Activated CD4-positive, alpha-beta T cell treated with anti-CD3 and anti-CD28 coated beads, Interleukin-2, amount 50 U/mL, for 24 hours (primary cell): ENCODE measurements at regions not wholly inside any gene's neighbourhood (a gene's known extent, or its start where the extent isn't known, plus 50 kb on each side); places are given as distances from the start of the nearest gene placed in this dataset.
"Not testable (repeated sequence)": the region's sequence is repeated elsewhere in the genome, so short reads cannot be mapped to it uniquely, and the experiment has no call there.

Experiments used
- DNase-seq, 2 donors: peaks; one replicate each; pipeline ENCODE4 v3.0.0-alpha.2; 2020; ENCODE audit warnings: low read depth in 1 of 2, low spot score in 1 of 2

DNA sequence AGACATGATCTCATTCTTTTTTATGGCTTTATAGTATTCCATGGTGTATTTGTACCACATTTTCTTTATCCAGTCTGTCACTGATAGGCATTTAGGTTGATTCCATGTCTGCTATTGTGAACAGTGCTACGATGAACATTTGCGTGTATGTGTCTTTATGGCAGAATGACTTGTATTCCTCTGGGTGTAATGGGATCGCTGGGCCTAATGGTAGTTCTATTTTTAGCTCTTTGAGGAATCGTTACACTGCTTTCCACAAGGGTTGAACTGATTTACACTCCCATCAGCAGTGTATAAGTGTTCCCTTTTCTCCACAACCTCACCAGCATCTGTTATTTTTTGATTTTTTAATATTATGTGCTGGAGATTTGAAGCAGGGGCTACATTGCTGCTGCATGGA lies 102.8 kb upstream of the PMEPA1 start:
- DNase-seq: not testable (repeated sequence)

DNA sequence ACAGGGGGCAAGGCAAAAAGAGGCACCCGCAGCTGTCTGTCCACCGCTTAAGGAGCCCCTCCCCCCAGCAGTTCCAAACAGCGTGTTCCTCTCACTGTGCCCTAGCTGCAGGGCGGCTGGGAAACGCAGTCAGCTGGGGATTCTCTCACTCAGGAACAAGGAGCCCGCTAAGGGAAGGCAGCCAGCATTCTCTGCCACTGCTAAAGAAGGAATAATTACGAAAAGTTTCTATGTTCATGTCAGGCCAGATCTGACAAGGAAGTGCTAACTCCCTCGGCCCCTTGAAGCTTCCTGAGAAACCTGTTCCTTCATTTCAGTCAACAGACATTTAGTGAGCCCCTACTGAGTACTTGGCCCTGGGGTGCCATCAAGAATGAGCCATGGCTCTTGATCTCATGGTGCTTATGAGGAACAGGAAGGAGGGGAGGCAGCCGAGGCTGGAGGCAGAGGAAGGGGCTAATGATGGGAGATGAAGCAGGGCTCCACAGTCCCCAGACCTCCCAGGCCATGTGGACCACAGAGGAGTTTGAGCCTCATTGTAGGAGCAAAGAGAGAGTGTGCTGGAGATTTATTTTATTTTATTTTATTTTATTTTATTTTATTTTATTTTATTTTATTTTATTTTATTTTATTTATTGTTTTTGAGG lies 101.7 kb upstream of the PMEPA1 start:
- no peak for DNase-seq

DNA sequence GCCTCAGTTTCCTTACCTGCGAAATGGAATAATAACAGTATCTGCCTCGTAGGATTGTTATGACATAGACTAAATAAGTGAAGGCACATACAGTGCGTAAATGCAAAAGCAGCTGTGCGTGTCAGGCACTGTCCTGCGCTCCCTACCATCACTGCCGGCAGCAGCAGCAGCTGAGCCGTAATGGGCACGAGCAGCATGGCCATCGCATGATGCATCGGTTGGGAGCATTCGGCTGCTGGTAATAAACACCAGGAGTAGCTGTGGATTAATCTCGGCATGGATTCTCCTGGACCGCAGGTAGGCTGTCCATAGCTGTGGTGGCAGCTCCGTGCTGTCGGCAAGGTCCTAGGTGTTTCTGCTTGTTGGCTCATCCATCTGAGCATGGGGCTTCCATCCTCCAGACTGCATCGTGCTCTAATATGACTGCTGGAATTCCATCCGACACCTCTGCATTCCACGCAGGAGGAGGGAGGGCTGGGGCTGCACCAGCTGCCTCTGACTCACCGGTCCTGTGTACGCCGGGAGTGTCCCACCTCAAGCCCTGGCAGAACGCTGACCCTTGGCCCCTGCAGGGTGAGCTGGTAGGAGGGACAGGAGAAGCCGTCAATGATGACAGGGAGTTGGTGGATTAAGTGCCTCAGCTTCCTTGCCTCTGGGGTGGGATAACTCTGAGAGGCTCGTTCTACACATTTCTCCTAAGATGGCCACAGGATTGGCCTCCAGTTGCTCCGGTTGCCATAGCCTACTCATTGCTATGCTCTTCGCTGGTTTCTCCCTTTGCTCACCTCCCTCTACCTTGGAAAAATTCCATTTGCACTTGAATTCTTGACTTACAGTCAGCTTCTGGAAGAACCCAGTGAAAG lies 100.9 kb upstream of the PMEPA1 start:
- DNase-seq: no peak

DNA sequence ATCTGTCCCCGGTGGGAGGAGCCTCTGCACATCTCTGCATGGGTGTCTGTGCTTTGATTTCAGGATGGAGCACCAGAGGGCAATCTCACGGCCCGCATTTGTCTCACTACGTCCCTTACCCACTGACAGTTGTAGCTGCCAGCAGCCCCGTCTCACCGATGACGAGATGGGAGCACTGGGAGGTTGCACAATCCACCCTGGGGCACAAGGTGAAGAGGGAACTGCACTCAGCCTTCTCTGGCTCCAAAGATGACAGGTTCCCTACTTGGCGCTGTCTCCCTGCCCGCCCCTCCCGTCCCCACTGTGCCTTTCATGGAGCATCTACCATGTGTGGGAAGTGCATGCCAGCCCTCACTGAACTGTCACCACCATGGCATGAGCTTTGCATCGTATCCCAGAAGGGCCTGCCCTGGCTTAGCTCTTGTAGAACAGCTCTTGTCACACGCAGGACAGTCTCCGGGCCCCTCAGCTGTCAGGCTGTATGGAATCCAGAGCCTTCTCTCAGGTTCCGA lies 99.9 kb upstream of the PMEPA1 start:
- DNase-seq: no peak

DNA sequence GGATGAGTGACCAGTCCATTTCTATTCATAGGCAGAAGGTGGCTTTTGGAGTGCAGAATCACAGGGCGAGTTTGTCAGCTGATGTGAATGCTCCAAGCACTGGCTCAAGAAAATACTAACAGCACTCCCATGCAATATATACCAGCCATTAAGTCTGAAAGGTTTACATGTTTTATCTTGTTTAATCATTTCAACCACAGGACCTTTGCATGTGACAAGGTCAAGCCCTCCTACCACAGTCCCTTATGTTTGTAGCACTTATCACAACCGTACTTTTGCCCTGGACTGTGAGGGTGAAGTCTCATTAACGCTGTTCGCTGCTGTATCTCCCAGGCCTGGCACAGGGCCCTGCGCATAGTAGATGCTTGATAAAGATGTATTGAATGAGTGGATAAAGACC lies 99.3 kb upstream of the PMEPA1 start:
- DNase-seq: no peak

DNA sequence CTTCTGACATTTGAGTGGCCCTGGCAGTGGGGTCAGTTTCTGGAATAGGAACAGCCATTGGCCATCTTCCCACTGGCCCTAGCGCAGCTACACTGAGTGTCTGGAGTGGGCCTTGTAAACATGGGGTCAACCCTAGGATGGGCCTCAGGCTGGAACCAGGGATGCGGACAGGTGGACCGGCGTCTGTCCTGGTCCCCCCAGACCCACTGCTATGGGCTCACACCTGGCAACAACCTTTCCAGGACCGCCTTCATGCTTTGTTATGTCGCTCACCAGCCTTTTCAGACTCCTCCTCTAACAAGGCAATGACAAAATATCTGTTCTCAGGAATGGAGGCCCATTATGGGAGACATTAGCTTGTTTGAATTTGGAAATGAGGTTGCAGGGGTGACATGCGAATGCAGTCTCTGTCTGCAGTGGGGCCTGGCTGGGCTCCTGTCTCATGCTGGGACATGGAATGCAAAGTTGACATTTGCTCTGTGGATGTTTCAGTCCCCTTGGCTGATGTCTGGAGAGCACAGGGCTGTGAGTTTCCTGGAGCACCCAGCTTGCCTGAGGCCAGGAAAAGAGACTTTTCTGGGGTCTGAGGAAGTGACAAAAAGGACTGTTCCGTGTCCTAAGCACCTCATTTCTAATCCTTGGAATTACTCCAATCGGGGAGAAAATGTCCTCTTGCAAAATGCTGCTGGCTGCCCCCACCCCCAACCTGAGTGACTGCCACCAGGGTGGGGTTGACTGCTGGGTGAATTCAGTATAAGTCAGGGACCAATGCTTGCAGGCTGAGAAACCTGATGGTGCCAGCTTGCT lies 98.7 kb upstream of the PMEPA1 start:
- no peak for DNase-seq

DNA sequence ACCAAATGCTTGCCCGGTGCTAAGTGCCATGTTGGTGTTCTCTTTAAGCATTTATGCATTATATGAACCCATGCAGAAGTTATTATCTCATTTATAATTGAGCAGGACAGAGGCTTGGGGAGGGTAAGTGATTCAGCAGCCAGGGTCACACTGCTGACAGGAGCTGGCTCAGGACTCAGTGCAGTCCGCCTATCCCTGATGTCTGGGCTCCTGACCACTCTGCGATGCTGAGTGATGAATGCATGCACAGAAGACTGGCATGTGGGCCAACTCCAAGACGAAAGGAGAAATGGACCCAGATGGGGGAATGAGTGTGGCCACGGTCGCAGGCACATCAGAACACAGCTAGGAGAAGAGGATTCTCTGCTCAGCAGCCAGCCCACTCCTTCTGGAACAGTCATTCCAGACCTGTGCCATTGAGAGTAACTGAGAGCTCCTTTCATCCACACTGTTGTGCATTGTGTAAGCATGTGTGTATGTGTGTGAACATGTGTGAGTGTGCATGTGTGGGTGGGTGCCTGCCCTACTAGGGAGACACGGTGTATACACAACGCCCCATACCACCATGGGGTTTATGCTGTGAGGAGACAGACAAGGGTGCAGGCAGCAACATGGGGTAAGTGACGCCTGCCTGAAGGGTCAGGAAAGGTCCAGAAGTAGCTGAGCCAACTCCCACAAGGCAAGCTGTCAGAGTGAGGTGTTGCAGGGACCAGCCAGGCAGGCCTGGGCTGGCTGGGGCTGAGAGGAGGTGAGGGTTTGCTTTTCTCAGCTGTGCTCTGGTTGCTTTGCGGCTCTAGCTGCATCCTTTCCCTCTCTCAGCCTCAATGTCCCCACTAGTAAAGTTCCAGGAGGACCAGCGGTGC lies 97.8 kb upstream of the PMEPA1 start:
- DNase-seq: no peak

DNA sequence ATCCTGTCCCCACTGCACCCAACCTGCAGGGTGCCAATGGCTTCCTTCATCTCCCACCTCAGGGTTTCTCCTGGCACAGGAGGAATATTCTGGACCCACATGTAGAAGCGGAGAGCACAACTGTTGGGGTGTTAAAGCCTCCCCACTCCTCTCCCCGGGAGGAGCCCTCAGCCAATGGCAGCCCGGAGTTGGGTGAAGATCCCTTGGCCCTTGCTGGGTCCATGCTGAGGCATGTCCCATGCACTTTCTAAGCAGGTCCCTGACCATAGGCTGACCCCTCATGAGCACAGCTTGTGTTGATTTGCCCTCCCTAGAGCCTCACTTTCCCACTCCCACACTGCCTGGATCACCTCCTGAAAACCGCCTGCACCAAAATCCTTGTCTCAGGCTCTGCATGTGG lies 97.2 kb upstream of the PMEPA1 start:
- no peak for DNase-seq

DNA sequence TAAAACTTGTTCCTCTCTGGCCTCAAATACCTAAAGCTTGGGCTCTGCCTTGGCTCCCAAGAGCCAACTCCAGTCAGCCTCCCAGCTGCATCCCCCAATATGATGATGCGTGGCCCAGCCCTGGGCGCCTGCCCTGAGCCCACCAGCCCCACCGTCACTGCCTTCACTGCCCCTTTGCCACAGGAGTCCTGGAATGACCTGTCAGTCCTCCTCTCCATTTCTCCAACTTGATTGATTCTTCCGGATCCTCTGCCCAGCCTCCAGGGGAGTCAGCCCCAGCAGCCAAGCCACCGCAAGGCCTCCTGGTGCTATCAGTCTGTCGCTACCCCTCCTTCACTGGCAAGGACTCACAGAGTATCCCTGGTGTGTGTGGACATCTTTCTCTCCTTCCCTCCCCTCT lies 96.7 kb upstream of the PMEPA1 start:
- DNase-seq: no peak

DNA sequence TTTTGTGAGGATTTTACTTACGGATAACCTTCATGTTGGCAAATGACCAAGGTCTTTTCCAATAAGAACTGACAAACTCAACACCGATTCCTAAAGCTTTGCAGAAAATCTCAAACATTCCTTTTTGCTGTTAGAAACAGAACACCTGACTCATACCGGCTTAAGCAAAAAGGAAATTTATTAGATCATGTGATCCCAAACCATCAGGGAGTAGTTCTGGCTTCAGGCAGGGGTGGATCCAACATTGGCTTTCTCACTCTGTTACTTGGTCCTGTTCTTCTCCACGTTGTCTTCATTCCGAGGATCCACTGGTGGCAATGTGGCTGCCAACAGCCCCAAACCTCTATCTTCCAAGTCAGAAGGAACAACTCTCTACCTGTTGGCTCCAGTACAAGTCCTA lies 95.9 kb upstream of the PMEPA1 start:
- DNase-seq: no peak

DNA sequence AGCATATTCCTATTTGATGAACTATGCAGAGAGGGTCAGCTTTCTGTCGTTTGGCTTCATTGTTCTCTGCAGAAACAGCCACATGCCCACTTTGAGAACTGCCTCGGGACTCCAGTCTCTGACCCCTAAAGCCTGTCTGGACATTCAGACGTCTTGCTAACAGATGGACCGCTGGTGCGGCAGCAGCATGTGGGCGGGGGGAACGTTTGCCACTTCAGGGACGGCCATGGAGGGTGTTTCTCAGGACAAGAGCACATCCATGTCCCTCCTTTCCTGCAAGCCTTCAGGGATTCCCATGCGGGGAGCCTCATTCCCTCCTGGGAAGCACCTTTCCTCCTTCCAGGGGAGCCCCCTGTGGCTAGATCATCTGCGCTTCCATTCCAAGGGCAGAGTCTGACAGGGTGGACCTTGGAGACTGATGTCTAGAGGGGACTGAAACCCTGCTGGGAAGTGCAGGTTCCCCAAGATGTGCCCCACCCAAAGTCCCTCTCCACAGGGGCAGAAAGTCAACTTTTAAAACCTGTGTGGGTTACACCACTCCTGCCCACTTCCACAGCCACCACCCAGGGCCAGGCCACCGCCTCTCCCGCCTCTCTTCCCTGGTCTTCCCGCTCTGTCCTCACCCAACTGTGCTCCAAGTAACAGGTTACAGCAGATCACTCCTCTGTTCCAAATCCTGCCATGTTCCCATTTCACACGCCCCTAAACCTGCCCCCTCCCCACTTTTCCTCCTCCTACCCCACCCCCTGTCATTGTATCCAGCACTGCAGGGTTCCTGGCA lies 94.8 kb upstream of the PMEPA1 start:
- DNase-seq: no peak

DNA sequence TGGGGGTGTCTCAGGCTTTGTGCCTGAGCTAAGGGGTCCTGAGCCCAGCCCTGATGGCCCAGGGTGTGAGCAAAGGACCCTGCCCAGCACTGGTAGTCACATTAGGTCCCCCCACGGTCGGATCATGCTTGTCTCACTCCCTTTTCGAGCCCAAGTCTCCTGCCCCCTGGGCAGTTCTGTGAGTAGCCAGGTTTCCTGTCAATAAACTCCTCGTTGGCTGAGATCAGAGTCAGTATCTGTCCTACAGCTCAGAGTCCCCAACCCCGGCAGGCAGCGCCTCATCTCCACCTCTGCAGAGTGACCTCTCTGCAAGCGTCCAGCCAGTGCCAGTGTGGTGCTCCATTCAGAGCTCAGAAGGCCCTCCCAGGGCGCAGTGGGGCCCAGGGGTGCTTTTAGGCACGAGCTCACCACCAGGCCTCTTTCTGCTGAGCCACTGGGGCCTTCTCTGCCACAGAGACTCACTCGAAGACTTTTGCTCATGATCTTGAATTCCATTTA lies 93.7 kb upstream of the PMEPA1 start:
- no peak for DNase-seq

DNA sequence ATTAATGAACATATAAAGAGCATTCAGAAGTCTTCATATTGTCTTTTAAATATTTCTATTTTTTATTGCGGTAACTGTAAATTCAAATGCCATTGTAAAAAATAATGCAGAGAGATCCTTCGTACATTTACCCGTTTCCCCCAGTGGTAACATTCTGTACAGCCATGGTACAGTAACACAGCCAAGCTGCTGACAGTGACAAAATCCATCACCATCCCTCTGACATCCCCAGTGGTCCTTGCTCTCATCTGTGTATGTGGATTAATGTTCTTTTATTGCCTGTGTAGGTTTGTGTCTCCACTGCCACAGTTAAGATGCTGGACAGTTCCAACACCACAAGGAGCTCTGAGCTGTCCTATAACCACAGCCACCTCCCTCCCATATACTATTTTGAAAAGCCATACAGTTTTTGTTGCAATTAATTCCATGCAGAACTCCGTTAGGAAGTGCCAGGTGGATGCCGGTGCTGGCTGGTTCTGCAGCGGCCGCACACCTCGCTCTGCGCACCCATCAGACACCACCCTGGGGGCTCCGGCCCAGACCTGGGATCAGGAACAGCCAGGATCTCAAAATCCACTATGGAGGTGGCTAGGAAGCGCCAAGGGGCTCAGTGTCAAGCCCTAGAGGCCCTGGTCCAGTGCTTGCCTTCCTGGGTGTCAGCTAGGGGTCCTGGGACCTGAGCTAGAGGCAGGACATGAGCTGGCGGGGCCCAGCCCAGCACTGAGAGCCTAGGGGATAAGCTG lies 93.1 kb upstream of the PMEPA1 start:
- DNase-seq: no peak

DNA sequence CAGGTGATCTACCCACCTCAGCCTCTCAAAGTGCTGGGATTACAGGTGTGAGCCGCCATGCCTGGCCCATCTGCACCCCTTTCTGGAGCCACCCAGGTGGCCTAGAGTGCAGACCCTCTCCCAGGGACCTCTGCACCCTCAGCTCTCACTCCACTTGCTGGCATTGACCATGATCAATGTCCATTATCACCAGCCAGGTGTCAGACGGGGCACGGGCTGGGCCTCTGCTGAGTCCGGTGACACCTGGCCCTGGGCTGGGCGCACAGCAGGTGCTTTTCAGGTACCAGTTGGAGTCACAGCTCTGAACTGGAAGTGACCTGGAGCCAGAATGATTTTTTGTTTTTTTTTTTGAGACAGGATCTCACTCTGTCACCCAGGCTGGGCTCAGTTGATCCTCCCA lies 91.8 kb upstream of the PMEPA1 start:
- DNase-seq: no peak

DNA sequence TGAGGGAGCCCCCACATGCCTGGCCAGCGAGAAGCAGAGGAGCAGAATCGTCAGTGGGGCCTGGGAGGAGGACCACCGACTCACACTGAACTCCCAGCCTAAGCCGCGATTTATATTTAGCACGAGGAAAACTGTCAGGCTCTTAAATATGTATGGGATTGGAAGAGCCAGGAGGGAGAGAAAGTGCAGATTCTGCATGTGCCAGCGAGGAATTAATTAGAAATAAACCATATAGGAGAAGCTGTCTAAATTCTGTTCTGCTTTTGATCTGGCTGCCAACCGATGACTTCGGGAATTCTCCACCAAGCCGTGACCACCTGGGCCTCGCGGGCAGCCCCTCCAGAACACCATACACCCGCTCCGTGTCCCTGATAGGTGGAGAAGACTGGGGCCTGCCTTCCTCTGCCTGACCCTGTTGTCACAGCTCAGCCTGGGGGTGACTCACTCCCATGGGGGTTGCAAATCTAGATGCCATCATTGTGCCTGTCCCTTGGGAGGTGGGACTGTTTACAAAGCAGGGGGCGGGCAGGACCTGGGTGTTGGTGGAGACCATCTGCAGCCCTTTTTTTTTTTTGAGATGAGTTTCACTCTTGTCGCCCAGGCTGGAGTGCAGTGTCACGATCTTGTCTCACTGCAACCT lies 91.1 kb upstream of the PMEPA1 start:
- no peak for DNase-seq

DNA sequence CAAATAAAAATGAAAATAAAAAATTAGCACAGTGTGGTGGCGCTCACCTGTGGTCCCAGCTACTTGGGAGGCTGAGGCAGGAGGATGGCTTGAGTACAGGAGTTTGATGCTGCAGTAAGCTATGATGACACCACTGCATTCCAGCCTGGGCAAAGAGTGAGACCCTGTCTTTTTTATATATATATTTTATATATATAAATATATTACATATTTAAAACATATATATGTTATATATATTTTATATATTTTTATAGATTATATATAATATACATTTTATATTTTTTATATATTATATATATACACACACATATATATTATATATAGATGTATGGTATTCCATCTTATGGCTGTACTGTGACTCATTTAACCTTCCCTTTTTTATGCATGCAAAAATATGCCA lies 87.6 kb upstream of the PMEPA1 start:
- no peak for DNase-seq

DNA sequence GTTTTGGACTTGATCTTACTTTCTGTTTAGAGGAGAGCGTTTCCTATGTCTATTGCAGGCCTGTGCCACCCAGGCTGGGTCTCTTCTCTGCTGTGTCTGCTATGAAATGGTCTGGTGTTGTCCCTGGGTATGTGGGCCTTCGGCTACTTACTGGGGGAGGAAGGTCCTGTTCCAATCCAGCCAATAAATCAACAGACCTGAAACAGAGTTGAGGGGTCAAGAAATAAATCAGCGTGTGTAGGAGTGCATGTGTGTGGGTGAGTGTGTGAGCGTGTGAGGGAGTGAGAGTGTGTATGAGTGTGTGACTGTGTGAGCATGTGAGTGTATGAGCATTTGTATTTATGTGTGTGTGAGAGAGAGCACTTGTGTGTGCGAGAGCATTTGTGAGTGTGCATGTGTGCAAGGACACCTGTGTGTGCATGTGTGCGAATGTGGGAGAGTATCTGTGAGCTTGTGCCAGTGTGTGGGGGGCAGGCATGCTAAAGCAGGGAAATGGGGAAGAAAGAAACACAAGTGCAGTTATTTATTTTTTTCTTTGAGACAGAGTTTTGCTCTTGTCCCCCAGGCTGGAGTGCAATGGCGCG lies 86.3 kb upstream of the PMEPA1 start:
- no peak for DNase-seq

DNA sequence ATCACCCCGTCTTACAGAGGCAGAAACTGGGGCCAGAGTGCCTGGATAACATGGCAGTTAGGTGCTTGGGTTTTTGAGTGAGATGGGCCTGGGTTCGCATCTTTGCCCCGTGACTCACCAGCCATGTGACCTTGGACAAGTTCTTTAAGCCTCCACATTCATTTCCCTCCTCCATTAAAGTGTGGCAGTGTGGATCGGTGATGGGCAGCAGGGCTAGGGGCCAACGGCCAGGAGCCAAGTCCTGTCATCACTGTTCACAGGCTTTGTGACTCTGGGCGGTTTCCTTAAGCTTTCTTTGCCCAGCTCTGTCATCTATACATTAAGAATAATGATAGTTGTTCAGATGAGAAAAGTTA lies 85.5 kb upstream of the PMEPA1 start:
- DNase-seq: no peak
